ENCODE measurements at regions not wholly inside any gene's neighbourhood (a gene's known extent, or its start where the extent isn't known, plus 50 kb on each side); places are given as distances from the start of the nearest gene placed in this dataset.

GRCh38 chr3:110758208-110758607 lies 313.4 kb upstream of the NECTIN3 start:
- H3K36me3 ChIP-seq = no peaks in the 10 kb centered on the region
- no peaks in the 10 kb centered on the region for H3K27me3 ChIP-seq
- H3K4me1 ChIP-seq = no peaks in the 10 kb centered on the region
- H3K27ac ChIP-seq = no peak overlapping the region
- TF ChIP-seq CTCF (IDR thresholded peaks at IDR 0.05) = no peak
- no peak overlapping the region for H3K4me3 ChIP-seq
- DNase-seq (ENCODE audit: low spot score) = no peak
- H3K9me3 ChIP-seq = no peaks in the 10 kb centered on the region

- no peaks in the 10 kb centered on the region for H3K27me3 ChIP-seq
- H3K27ac ChIP-seq = no peak overlapping the region
- no peak overlapping the region for H3K4me3 ChIP-seq
- H3K9me3 ChIP-seq = peaks cover 0 to 5% of the 10 kb centered on the region in 2 donors
- DNase-seq (ENCODE audit: low spot score) = no peak
- H3K36me3 ChIP-seq = no peaks in the 10 kb centered on the region
- TF ChIP-seq CTCF (IDR thresholded peaks at IDR 0.05) = no peak
- H3K4me1 ChIP-seq = no peaks in the 10 kb centered on the region
Measured at GRCh38 chr3:110767156-110767555, 304.5 kb upstream of the NECTIN3 start.

- no peak for TF ChIP-seq CTCF (IDR thresholded peaks at IDR 0.05)
- H3K27me3 ChIP-seq = no peaks in the 10 kb centered on the region
- H3K27ac ChIP-seq = no peak overlapping the region
- H3K9me3 ChIP-seq = peaks cover 0 to 5% of the 10 kb centered on the region in 2 donors
- H3K4me3 ChIP-seq = no peak overlapping the region
- DNase-seq (ENCODE audit: low spot score) = no peak
- no peaks in the 10 kb centered on the region for H3K36me3 ChIP-seq
- H3K4me1 ChIP-seq = no peaks in the 10 kb centered on the region
Measured at GRCh38 chr3:110767838-110768237, 303.8 kb upstream of the NECTIN3 start.

GRCh38 chr3:110773413-110773954 lies 298.1 kb upstream of the NECTIN3 start:
- no peak overlapping the region for H3K27ac ChIP-seq

GRCh38 chr3:110774496-110775265 lies 296.9 kb upstream of the NECTIN3 start:
- Histone ChIP-seq H3K4me3 (no peak overlapping the region), H3K27me3 (no peaks in the 10 kb centered on the region), H3K9me3 (no peaks in the 10 kb centered on the region), H3K36me3 (no peaks in the 10 kb centered on the region), H3K4me1 (no peaks in the 10 kb centered on the region), H3K27ac (no peak overlapping the region)
- no peak for DNase-seq (ENCODE audit: low spot score)
- TF ChIP-seq CTCF (IDR thresholded peaks at IDR 0.05) = no peak

More at GRCh38 chr3:110773413-110773954, 298.1 kb upstream of the NECTIN3 start:
- Histone ChIP-seq H3K4me3 (no peak overlapping the region), H3K4me1 (no peaks in the 10 kb centered on the region), H3K27me3 (no peaks in the 10 kb centered on the region), H3K36me3 (no peaks in the 10 kb centered on the region), H3K9me3 (no peaks in the 10 kb centered on the region)
- no peak for TF ChIP-seq CTCF (IDR thresholded peaks at IDR 0.05)
- no peak for DNase-seq (ENCODE audit: low spot score)

Measured in right atrium auricular region (tissue), 2 donors.